Smooth muscle cell (in vitro differentiated cells): ENCODE measurements at regions not wholly inside any gene's neighbourhood (a gene's known extent, or its start where the extent isn't known, plus 50 kb on each side); places are given as distances from the start of the nearest gene placed in this dataset.

Experiments
- DNase-seq: peaks from one replicate; lab custom pipeline; 2025; ENCODE audit not compliant: unreplicated experiment; lab: John Stamatoyannopoulos, UW
- H2AFZ ChIP-seq: fragments of 200-600 bp; sonication (generic); 2 replicates; pipeline ENCODE4 v1.6.0; 2016; ENCODE audit warnings: antibody characterized with exemption, low read depth, mild to moderate bottlenecking
- H3F3A ChIP-seq: fragments of 200-600 bp; sonication (generic); 2 replicates; pipeline ENCODE4 v1.6.0; 2017; ENCODE audit warnings: antibody characterized with exemption, low read depth
- H3K27ac ChIP-seq: fragments of 200-600 bp; sonication (generic); 2 replicates; pipeline ENCODE4 v1.5.1; 2016; ENCODE audit warnings: low read depth, mild to moderate bottlenecking
- H3K27me3 ChIP-seq: fragments of 200-600 bp; sonication (generic); 2 replicates; pipeline ENCODE4 v1.6.1; 2016; ENCODE audit warnings: low read depth, mild to moderate bottlenecking
- H3K36me3 ChIP-seq: fragments of 200-600 bp; sonication (generic); 2 replicates; pipeline ENCODE4 v1.5.1; 2016; ENCODE audit warnings: low read depth
- H3K4me1 ChIP-seq: fragments of 200-600 bp; sonication (generic); 2 replicates; pipeline ENCODE4 v1.5.1; 2016; ENCODE audit warnings: low read depth
- H3K4me2 ChIP-seq: fragments of 200-600 bp; sonication (generic); 2 replicates; pipeline ENCODE4 v1.6.0; 2016; ENCODE audit warnings: mild to moderate bottlenecking
- H3K4me3 ChIP-seq: fragments of 200-600 bp; sonication (generic); 2 replicates; pipeline ENCODE4 v1.5.1; 2016; ENCODE audit warnings: mild to moderate bottlenecking
- H3K79me2 ChIP-seq: fragments of 200-600 bp; sonication (generic); 2 replicates; pipeline ENCODE4 v1.6.0; 2016; ENCODE audit warnings: low read depth, mild to moderate bottlenecking
- H3K9ac ChIP-seq: fragments of 200-600 bp; sonication (generic); 2 replicates; pipeline ENCODE4 v1.6.0; 2016; ENCODE audit warnings: low read depth
- H3K9me3 ChIP-seq: fragments of 200-600 bp; sonication (generic); replicated peaks from 2 replicates; pipeline ENCODE4 v1.5.1; 2016; ENCODE audit warnings: low read depth
- H4K20me1 ChIP-seq: fragments of 200-600 bp; sonication (generic); 2 replicates; pipeline ENCODE4 v1.6.0; 2016; ENCODE audit warnings: low read depth
- CTCF ChIP-seq: fragments of 200-600 bp; sonication (generic); IDR thresholded peaks from 2 replicates; pipeline ENCODE4 v1.5.1; 2017; ENCODE audit warnings: borderline replicate concordance, mild to moderate bottlenecking, antibody characterized with exemption; ENCODE audit not compliant: insufficient read depth, poor library complexity, severe bottlenecking
- WGBS: methylation state at CpG from one replicate; pipeline ENCODE4 v1.1.7; 2016; ENCODE audit warnings: low lambda C conversion rate; 5-methylcytosine and 5-hydroxymethylcytosine counted together

GRCh38 chr1:208303743-208304712 lies 59.8 kb upstream of the PLXNA2 start:
- H3K36me3 ChIP-seq, result no peaks in the 10 kb centered on the region
- DNase-seq, result no peak
- H3K9me3 ChIP-seq, result no peaks in the 10 kb centered on the region
- H3K79me2 ChIP-seq, result no peaks in the 10 kb centered on the region
- H4K20me1 ChIP-seq, result no peaks in the 10 kb centered on the region
- peaks cover 7% of the 10 kb centered on the region for H3K27me3 ChIP-seq
- H3K4me1 ChIP-seq, result no peaks in the 10 kb centered on the region
- H3K27ac ChIP-seq, result no peak overlapping the region
- WGBS, result 87% methylated on average over 8 of the region's 8 CpGs
- H3K4me3 ChIP-seq, result no peak overlapping the region
- no peak overlapping the region for H3K9ac ChIP-seq
- no peak overlapping the region for H3K4me2 ChIP-seq
- H2AFZ ChIP-seq, result no peak overlapping the region
- TF ChIP-seq CTCF, result no peak
- H3F3A ChIP-seq, result no peaks in the 10 kb centered on the region

- Histone ChIP-seq H3K4me2 (no peak overlapping the region), H3K9me3 (no peaks in the 10 kb centered on the region), H3K4me3 (no peak overlapping the region), H3K36me3 (no peaks in the 10 kb centered on the region), H3K9ac (no peak overlapping the region), H3F3A (no peaks in the 10 kb centered on the region), H3K27me3 (no peaks in the 10 kb centered on the region), H2AFZ (no peak overlapping the region), H3K4me1 (no peaks in the 10 kb centered on the region), H3K27ac (no peak overlapping the region), H3K79me2 (no peaks in the 10 kb centered on the region), H4K20me1 (no peaks in the 10 kb centered on the region)
- WGBS, result 96% methylated on average over 3 of the region's 3 CpGs
- DNase-seq, result no peak
- TF ChIP-seq CTCF, result no peak
These were observed 64.0 kb upstream of the PLXNA2 start for GRCh38 chr1:208308221-208308620.

- no peak for TF ChIP-seq CTCF
- H3K4me1 ChIP-seq, result no peaks in the 10 kb centered on the region
These were observed 65.6 kb upstream of the PLXNA2 start for GRCh38 chr1:208309771-208310170.

GRCh38 chr1:208312706-208313105 lies 68.5 kb upstream of the PLXNA2 start:
- H3K4me3 ChIP-seq, result no peak overlapping the region

More at GRCh38 chr1:208309771-208310170, 65.6 kb upstream of the PLXNA2 start:
- Histone ChIP-seq H3K79me2 (no peaks in the 10 kb centered on the region), H2AFZ (no peak overlapping the region), H3F3A (no peaks in the 10 kb centered on the region), H3K9ac (no peak overlapping the region), H3K4me2 (no peak overlapping the region), H3K9me3 (no peaks in the 10 kb centered on the region), H3K36me3 (no peaks in the 10 kb centered on the region), H3K4me3 (no peak overlapping the region), H4K20me1 (no peaks in the 10 kb centered on the region), H3K27ac (no peak overlapping the region), H3K27me3 (no peaks in the 10 kb centered on the region)
- DNase-seq, result no peak
- 82% methylated on average over 7 of the region's 7 CpGs for WGBS

More at GRCh38 chr1:208312706-208313105, 68.5 kb upstream of the PLXNA2 start:
- Histone ChIP-seq H4K20me1 (no peaks in the 10 kb centered on the region), H3K27ac (no peak overlapping the region), H2AFZ (no peak overlapping the region), H3K9me3 (no peaks in the 10 kb centered on the region), H3K27me3 (peaks cover 15% of the 10 kb centered on the region), H3K36me3 (no peaks in the 10 kb centered on the region), H3F3A (no peaks in the 10 kb centered on the region), H3K4me1 (no peaks in the 10 kb centered on the region), H3K9ac (no peak overlapping the region), H3K79me2 (no peaks in the 10 kb centered on the region), H3K4me2 (no peak overlapping the region)
- no peak for DNase-seq
- TF ChIP-seq CTCF, result no peak
